ENCODE measurements at regions not wholly inside any gene's neighbourhood (a gene's known extent, or its start where the extent isn't known, plus 50 kb on each side); places are given as distances from the start of the nearest gene placed in this dataset.

GRCh38 chr13:84737661-84738060 lies 855.4 kb upstream of the SLITRK1 start:
- TF ChIP-seq EZH2 (IDR thresholded peaks at IDR 0.05; ENCODE audit: insufficient read depth, poor library complexity, severe bottlenecking) (no peak), EZH2phosphoT487 (IDR thresholded peaks at IDR 0.05; ENCODE audit: insufficient read depth, low read depth) (no peak)
